Endothelial cell of umbilical vein (primary cell): ENCODE measurements at regions not wholly inside any gene's neighbourhood (a gene's known extent, or its start where the extent isn't known, plus 50 kb on each side); places are given as distances from the start of the nearest gene placed in this dataset.

Experiments used
- FOS ChIP-seq: IDR thresholded peaks from 2 replicates; pipeline ENCODE4 v1.6.1; 2011; ENCODE audit warnings: mild to moderate bottlenecking, low read length, moderate library complexity, borderline replicate concordance; ENCODE audit not compliant: insufficient read depth
- JUN ChIP-seq: IDR thresholded peaks from 2 replicates; pipeline ENCODE4 v1.6.1; 2011; ENCODE audit warnings: borderline replicate concordance, low read depth; ENCODE audit not compliant: insufficient read length, insufficient read depth
- MYC ChIP-seq: IDR thresholded peaks from one replicate; pipeline ENCODE4 v1.6.1; 2011; ENCODE audit warnings: mild to moderate bottlenecking, low read depth, low read length
- TF ChIP-seq, protein P1 (sequence below), 2 donors: IDR thresholded peaks; 1 replicate in 1 of 2; 2 replicates in 1 of 2; pipeline ENCODE4 v1.5.1; 2011; ENCODE audit warnings: low read length in 2 of 2, mild to moderate bottlenecking in 2 of 2, moderate library complexity in 2 of 2, control low read depth in 1 of 2, inconsistent platforms in 1 of 2, low read depth in 1 of 2; ENCODE audit not compliant: insufficient read depth in 1 of 2; ENCODE audit errors: extremely low read depth in 1 of 2

DNA sequence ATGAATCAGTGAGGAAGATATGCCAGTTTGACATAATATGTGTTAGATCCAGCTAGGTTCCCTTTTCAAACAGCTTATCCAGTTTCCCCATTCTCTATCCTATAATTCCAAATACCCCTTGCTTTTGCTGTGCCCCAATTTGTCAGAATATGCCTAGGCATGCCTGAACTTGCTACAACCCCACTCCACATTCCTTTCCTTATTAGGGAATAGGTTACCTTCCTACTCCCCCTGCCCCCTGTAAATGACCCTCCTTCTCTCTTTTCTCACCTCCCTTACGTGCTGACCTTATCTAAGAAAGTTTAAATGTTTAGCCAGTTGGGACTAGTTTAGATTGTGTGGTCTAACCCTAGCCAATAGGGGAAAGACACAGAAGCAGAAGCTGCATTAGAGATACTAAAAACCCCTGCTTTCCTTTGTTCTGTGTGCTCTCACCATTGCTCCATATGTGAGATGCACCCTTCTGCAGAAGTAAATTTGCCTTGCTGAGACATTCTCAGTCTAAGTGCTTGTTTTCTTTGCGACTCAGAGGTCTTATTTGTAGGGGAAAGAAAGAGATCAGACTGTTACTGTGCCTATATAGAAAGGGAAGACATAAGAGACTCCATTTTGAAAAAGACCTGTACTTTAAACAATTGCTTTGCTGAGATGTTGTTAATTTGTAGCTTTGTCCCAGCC lies 267.8 kb downstream of the SH2D4B start:
- TF ChIP-seq, protein P1, sequence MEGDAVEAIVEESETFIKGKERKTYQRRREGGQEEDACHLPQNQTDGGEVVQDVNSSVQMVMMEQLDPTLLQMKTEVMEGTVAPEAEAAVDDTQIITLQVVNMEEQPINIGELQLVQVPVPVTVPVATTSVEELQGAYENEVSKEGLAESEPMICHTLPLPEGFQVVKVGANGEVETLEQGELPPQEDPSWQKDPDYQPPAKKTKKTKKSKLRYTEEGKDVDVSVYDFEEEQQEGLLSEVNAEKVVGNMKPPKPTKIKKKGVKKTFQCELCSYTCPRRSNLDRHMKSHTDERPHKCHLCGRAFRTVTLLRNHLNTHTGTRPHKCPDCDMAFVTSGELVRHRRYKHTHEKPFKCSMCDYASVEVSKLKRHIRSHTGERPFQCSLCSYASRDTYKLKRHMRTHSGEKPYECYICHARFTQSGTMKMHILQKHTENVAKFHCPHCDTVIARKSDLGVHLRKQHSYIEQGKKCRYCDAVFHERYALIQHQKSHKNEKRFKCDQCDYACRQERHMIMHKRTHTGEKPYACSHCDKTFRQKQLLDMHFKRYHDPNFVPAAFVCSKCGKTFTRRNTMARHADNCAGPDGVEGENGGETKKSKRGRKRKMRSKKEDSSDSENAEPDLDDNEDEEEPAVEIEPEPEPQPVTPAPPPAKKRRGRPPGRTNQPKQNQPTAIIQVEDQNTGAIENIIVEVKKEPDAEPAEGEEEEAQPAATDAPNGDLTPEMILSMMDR (IDR thresholded peaks at IDR 0.05; ENCODE audit: extremely low read depth in 1 of 2, insufficient read depth in 1 of 2, low read depth in 1 of 2, low read length in 2 of 2) = no peak
- TF ChIP-seq JUN = no peak
- TF ChIP-seq FOS = no peak
- TF ChIP-seq MYC = no peak
